NCI-H748 (cell line): ENCODE measurements at regions not wholly inside any gene's neighbourhood (a gene's known extent, or its start where the extent isn't known, plus 50 kb on each side); places are given as distances from the start of the nearest gene placed in this dataset.
A peak's percentile ranks its signal among the peaks of the same experiment; 100 is the strongest.

Source experiments
- DNase-seq: peaks from one replicate; lab custom pipeline; 2025; ENCODE audit not compliant: unreplicated experiment; lab: John Stamatoyannopoulos, UW

- no peak for DNase-seq
Observed at GRCh38 chr2:10985260-10985659, 73.5 kb downstream of the KCNF1 start.

- DNase-seq, result no peak
Observed at GRCh38 chr2:10985901-10986535, 74.3 kb downstream of the KCNF1 start.

- no peak for DNase-seq
Observed at GRCh38 chr2:10987439-10987838, 75.7 kb downstream of the KCNF1 start.

GRCh38 chr2:10987861-10988260 is 76.1 kb downstream of the KCNF1 start:
- no peak for DNase-seq

GRCh38 chr2:10989151-10989550 is 77.4 kb downstream of the KCNF1 start:
- no peak for DNase-seq

- no peak for DNase-seq
Observed at GRCh38 chr2:10989782-10990181, 78.0 kb downstream of the KCNF1 start.

GRCh38 chr2:10990561-10991111 is 78.9 kb downstream of the KCNF1 start:
- no peak for DNase-seq

- no peak for DNase-seq
Observed at GRCh38 chr2:10992023-10992791, 80.5 kb downstream of the KCNF1 start.

- no peak for DNase-seq
Observed at GRCh38 chr2:10993001-10993481, 81.3 kb downstream of the KCNF1 start.

GRCh38 chr2:10995366-10995970 is 83.7 kb downstream of the KCNF1 start:
- no peak for DNase-seq

GRCh38 chr2:11004199-11004598 is 92.5 kb downstream of the KCNF1 start:
- DNase-seq, result no peak

- DNase-seq, result no peak
Observed at GRCh38 chr2:11005032-11005431, 93.3 kb downstream of the KCNF1 start.

- no peak for DNase-seq
Observed at GRCh38 chr2:11006191-11006590, 94.5 kb downstream of the KCNF1 start.

GRCh38 chr2:11007331-11008264 is 95.9 kb downstream of the KCNF1 start:
- peak; percentile 19 for DNase-seq

GRCh38 chr2:11008773-11009172 is 97.0 kb downstream of the KCNF1 start:
- no peak for DNase-seq

GRCh38 chr2:11009176-11009575 is 97.4 kb downstream of the KCNF1 start:
- DNase-seq, result no peak

- DNase-seq, result no peak
Observed at GRCh38 chr2:11009891-11010290, 98.2 kb downstream of the KCNF1 start.

GRCh38 chr2:11011359-11011758 is 99.6 kb downstream of the KCNF1 start:
- DNase-seq, result no peak

GRCh38 chr2:11012131-11012693 is 100.5 kb downstream of the KCNF1 start:
- DNase-seq, result no peak

GRCh38 chr2:11013196-11013595 is 101.5 kb downstream of the KCNF1 start:
- DNase-seq, result no peak
